ENCODE measurements at regions not wholly inside any gene's neighbourhood (a gene's known extent, or its start where the extent isn't known, plus 50 kb on each side); places are given as distances from the start of the nearest gene placed in this dataset.

DNA sequence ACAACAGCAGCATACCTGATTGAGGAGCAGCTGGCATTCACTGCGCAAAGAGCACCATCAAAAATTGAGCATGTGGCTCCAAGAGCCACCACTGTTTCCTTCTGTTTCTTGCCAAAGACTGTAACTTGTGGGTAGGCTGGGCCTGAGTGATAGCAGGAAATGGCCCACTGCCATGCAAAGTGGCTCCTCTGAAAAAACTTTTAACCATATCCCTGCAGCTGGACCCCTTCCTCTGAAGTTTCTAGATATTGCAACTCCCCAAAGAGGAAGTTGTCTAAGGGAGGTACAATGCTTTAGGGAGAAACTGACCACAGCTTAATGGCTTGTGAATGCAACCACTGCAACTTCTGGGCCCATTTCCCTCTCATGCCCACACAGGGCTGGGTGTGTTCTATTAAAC lies 355.4 kb upstream of the PDE4D start:
- H3K27me3 ChIP-seq (ENCODE audit: control insufficient read depth in 1 of 2, insufficient read depth in 1 of 2, low read length in 2 of 2), result no peaks in the 10 kb centered on the region
- no peak overlapping the region for H2AFZ ChIP-seq (ENCODE audit: low read depth, low read length)
- no peaks in the 10 kb centered on the region for H3K4me1 ChIP-seq (ENCODE audit: control insufficient read depth, insufficient read depth, low read depth, low read length)
- H2BK120ac ChIP-seq (ENCODE audit: low read depth, low read length), result no peak overlapping the region
- no peak overlapping the region for H3K4me2 ChIP-seq (ENCODE audit: low read length, poor library complexity, severe bottlenecking)
- H4K91ac ChIP-seq (ENCODE audit: low read length), result no peak overlapping the region
- no peaks in the 10 kb centered on the region for H3K36me3 ChIP-seq (ENCODE audit: control insufficient read depth in 1 of 2, insufficient read depth in 2 of 2, low read depth in 1 of 2, low read length in 2 of 2)
- 100% methylated on average over 1 of the region's 1 CpG for WGBS
- H3K23ac ChIP-seq (ENCODE audit: low read length in 2 of 2), result no peak overlapping the region
- no peak overlapping the region for H3K27ac ChIP-seq (ENCODE audit: low read length, poor library complexity, severe bottlenecking)
- H2BK15ac ChIP-seq (ENCODE audit: low read depth, poor library complexity, severe bottlenecking), result no peak overlapping the region
- H2BK5ac ChIP-seq (ENCODE audit: low read depth, low read length, poor library complexity, severe bottlenecking), result no peak overlapping the region
- no peak overlapping the region for H3K4ac ChIP-seq (ENCODE audit: low read depth in 1 of 2, low read length in 2 of 2)
- H2BK12ac ChIP-seq (ENCODE audit: low read length in 2 of 2), result no peak overlapping the region
- no peak overlapping the region for H3K9ac ChIP-seq (ENCODE audit: low read length)
- no peaks in the 10 kb centered on the region for H3K79me1 ChIP-seq (replicated peaks; ENCODE audit: low read length, poor library complexity, severe bottlenecking)
- no peak for DNase-seq
- H3K9me3 ChIP-seq (ENCODE audit: control insufficient read depth, low read length), result peaks cover 5% of the 10 kb centered on the region
- H4K8ac ChIP-seq (ENCODE audit: low read length), result no peak overlapping the region
- no peak overlapping the region for H3K18ac ChIP-seq (ENCODE audit: low read depth in 1 of 2, low read length in 2 of 2)
- no peak overlapping the region for H2AK5ac ChIP-seq (ENCODE audit: low read length, severe bottlenecking)
- H3K14ac ChIP-seq (ENCODE audit: low read length in 2 of 2), result no peak overlapping the region
- no peak overlapping the region for H3K4me3 ChIP-seq (ENCODE audit: insufficient read depth in 1 of 2, low read depth in 1 of 2, low read length in 2 of 2)

DNA sequence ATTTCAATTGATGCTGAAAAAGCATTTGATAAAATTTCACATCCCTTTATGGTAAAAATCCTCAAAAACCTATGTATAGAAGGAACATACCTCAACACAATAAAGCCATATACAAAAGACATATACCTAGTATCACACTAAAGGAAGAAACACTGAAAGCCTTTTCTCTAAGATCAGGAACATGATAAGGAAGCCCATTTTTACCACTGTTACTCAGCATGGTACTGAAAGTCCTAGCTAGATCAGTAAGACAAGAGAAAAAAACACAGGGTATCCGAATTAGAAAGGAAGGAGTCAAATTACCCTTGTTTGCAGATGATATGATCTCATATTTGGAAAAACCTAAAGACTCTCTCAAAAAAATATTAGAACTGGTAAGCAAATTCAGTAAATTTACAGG lies 350.2 kb upstream of the PDE4D start:
- Histone ChIP-seq H3K9me3 (ENCODE audit: control insufficient read depth, low read length) (peaks cover 11% of the 10 kb centered on the region), H2BK120ac (ENCODE audit: low read depth, low read length) (no peak overlapping the region), H2BK12ac (ENCODE audit: low read length in 2 of 2) (no peak overlapping the region), H2AFZ (ENCODE audit: low read depth, low read length) (no peak overlapping the region), H3K23ac (ENCODE audit: low read length in 2 of 2) (no peak overlapping the region), H2BK15ac (ENCODE audit: low read depth, poor library complexity, severe bottlenecking) (no peak overlapping the region), H3K14ac (ENCODE audit: low read length in 2 of 2) (no peak overlapping the region), H3K79me1 (replicated peaks; ENCODE audit: low read length, poor library complexity, severe bottlenecking) (no peaks in the 10 kb centered on the region), H4K91ac (ENCODE audit: low read length) (no peak overlapping the region), H2BK5ac (ENCODE audit: low read depth, low read length, poor library complexity, severe bottlenecking) (no peak overlapping the region), H4K8ac (ENCODE audit: low read length) (no peak overlapping the region), H3K4me3 (ENCODE audit: insufficient read depth in 1 of 2, low read depth in 1 of 2, low read length in 2 of 2) (no peak overlapping the region), H3K36me3 (ENCODE audit: control insufficient read depth in 1 of 2, insufficient read depth in 2 of 2, low read depth in 1 of 2, low read length in 2 of 2) (no peaks in the 10 kb centered on the region), H3K4ac (ENCODE audit: low read depth in 1 of 2, low read length in 2 of 2) (no peak overlapping the region), H3K9ac (ENCODE audit: low read length) (no peak overlapping the region), H3K18ac (ENCODE audit: low read depth in 1 of 2, low read length in 2 of 2) (no peak overlapping the region), H3K27ac (ENCODE audit: low read length, poor library complexity, severe bottlenecking) (no peak overlapping the region), H3K4me1 (ENCODE audit: control insufficient read depth, insufficient read depth, low read depth, low read length) (no peaks in the 10 kb centered on the region), H3K27me3 (ENCODE audit: control insufficient read depth in 1 of 2, insufficient read depth in 1 of 2, low read length in 2 of 2) (no peaks in the 10 kb centered on the region), H3K4me2 (ENCODE audit: low read length, poor library complexity, severe bottlenecking) (no peak overlapping the region), H2AK5ac (ENCODE audit: low read length, severe bottlenecking) (no peak overlapping the region)
- no CpG with 5 or more reads among the region's 1 CpG for WGBS
- no peak for DNase-seq

DNA sequence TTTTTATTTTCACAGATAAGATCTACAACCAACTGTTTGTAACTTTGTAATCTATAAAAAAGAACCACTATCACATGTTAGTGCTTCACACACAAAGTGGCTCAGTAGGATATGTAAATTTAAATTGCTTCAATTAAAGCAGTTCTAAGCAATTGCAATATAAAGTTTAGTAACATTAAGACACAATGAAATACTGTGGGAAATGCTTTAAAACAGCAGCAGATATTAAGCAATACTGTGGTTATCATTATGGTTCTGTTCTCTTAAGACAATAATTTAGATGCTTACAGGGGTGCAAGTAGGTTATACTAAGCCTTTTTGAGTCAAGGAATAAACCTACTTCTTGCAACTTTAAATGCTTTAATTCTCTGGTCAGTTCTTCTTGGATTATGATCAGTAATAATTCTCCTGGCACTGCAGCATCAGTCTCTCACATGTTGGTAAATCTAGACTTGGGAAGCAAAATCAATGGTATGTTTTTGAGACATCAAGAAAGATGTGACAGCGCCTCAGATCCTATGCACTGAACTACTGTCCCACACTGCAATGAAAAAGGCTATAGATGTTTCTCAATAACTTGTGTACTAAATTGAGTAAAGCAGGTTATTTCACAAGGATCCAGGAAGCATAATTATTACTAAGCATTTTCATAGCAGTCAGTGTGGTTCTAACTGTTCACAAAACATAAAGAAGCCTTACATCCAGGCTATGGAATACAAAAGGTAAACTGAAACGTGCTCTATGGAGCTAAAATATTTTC lies 338.7 kb upstream of the PDE4D start:
- no peaks in the 10 kb centered on the region for H3K27me3 ChIP-seq (ENCODE audit: control insufficient read depth in 1 of 2, insufficient read depth in 1 of 2, low read length in 2 of 2)
- H3K9me3 ChIP-seq (ENCODE audit: control insufficient read depth, low read length), result no peaks in the 10 kb centered on the region
- no peak overlapping the region for H3K18ac ChIP-seq (ENCODE audit: low read depth in 1 of 2, low read length in 2 of 2)
- no peak overlapping the region for H3K4ac ChIP-seq (ENCODE audit: low read depth in 1 of 2, low read length in 2 of 2)
- no peak overlapping the region for H3K14ac ChIP-seq (ENCODE audit: low read length in 2 of 2)
- no peak overlapping the region for H2BK15ac ChIP-seq (ENCODE audit: low read depth, poor library complexity, severe bottlenecking)
- H3K4me1 ChIP-seq (ENCODE audit: control insufficient read depth, insufficient read depth, low read depth, low read length), result no peaks in the 10 kb centered on the region
- H3K23ac ChIP-seq (ENCODE audit: low read length in 2 of 2), result no peak overlapping the region
- H3K4me2 ChIP-seq (ENCODE audit: low read length, poor library complexity, severe bottlenecking), result no peak overlapping the region
- no peak overlapping the region for H2BK120ac ChIP-seq (ENCODE audit: low read depth, low read length)
- DNase-seq, result no peak
- H3K79me1 ChIP-seq (replicated peaks; ENCODE audit: low read length, poor library complexity, severe bottlenecking), result no peaks in the 10 kb centered on the region
- H2BK5ac ChIP-seq (ENCODE audit: low read depth, low read length, poor library complexity, severe bottlenecking), result no peak overlapping the region
- H2AK5ac ChIP-seq (ENCODE audit: low read length, severe bottlenecking), result no peak overlapping the region
- no peak overlapping the region for H4K91ac ChIP-seq (ENCODE audit: low read length)
- H3K27ac ChIP-seq (ENCODE audit: low read length, poor library complexity, severe bottlenecking), result no peak overlapping the region
- 43% methylated on average over 1 of the region's 2 CpGs for WGBS
- H3K4me3 ChIP-seq (ENCODE audit: insufficient read depth in 1 of 2, low read depth in 1 of 2, low read length in 2 of 2), result no peak overlapping the region
- no peaks in the 10 kb centered on the region for H3K36me3 ChIP-seq (ENCODE audit: control insufficient read depth in 1 of 2, insufficient read depth in 2 of 2, low read depth in 1 of 2, low read length in 2 of 2)
- no peak overlapping the region for H4K8ac ChIP-seq (ENCODE audit: low read length)
- H2AFZ ChIP-seq (ENCODE audit: low read depth, low read length), result no peak overlapping the region
- no peak overlapping the region for H2BK12ac ChIP-seq (ENCODE audit: low read length in 2 of 2)
- H3K9ac ChIP-seq (ENCODE audit: low read length), result no peak overlapping the region

DNA sequence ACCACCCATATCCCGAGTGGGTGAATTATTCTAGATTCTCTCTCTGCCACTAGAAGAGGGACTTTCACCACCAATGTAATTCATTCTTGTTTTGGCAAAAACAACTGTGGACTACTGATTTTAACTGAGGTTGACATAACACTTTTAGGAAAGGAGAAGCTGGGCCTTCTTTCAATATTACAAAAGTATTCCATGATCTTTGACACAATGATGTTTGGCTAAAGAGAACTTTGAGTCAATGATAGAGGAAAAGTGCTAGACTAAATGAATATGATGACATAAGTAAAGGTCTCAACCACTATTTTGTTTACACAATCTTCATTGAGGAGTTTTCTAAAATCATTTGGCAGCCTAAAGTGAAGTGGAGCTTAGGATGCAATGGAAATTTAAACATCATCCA lies 336.9 kb upstream of the PDE4D start:
- Histone ChIP-seq H2AFZ (ENCODE audit: low read depth, low read length) (no peak overlapping the region), H3K14ac (ENCODE audit: low read length in 2 of 2) (no peak overlapping the region), H4K91ac (ENCODE audit: low read length) (no peak overlapping the region), H3K9me3 (ENCODE audit: control insufficient read depth, low read length) (no peaks in the 10 kb centered on the region), H3K36me3 (ENCODE audit: control insufficient read depth in 1 of 2, insufficient read depth in 2 of 2, low read depth in 1 of 2, low read length in 2 of 2) (no peaks in the 10 kb centered on the region), H4K8ac (ENCODE audit: low read length) (no peak overlapping the region), H3K27me3 (ENCODE audit: control insufficient read depth in 1 of 2, insufficient read depth in 1 of 2, low read length in 2 of 2) (no peaks in the 10 kb centered on the region), H3K4me2 (ENCODE audit: low read length, poor library complexity, severe bottlenecking) (no peak overlapping the region), H3K4me3 (ENCODE audit: insufficient read depth in 1 of 2, low read depth in 1 of 2, low read length in 2 of 2) (no peak overlapping the region), H3K79me1 (replicated peaks; ENCODE audit: low read length, poor library complexity, severe bottlenecking) (no peaks in the 10 kb centered on the region), H2AK5ac (ENCODE audit: low read length, severe bottlenecking) (no peak overlapping the region), H2BK12ac (ENCODE audit: low read length in 2 of 2) (no peak overlapping the region), H2BK5ac (ENCODE audit: low read depth, low read length, poor library complexity, severe bottlenecking) (no peak overlapping the region), H3K27ac (ENCODE audit: low read length, poor library complexity, severe bottlenecking) (no peak overlapping the region), H3K9ac (ENCODE audit: low read length) (no peak overlapping the region), H2BK15ac (ENCODE audit: low read depth, poor library complexity, severe bottlenecking) (no peak overlapping the region), H2BK120ac (ENCODE audit: low read depth, low read length) (no peak overlapping the region), H3K18ac (ENCODE audit: low read depth in 1 of 2, low read length in 2 of 2) (no peak overlapping the region), H3K4me1 (ENCODE audit: control insufficient read depth, insufficient read depth, low read depth, low read length) (no peaks in the 10 kb centered on the region), H3K23ac (ENCODE audit: low read length in 2 of 2) (no peak overlapping the region), H3K4ac (ENCODE audit: low read depth in 1 of 2, low read length in 2 of 2) (no peak overlapping the region)
- DNase-seq, result no peak
- WGBS, result 100% methylated on average over 1 of the region's 1 CpG
